AG09309 (cell line): ENCODE measurements at regions not wholly inside any gene's neighbourhood (a gene's known extent, or its start where the extent isn't known, plus 50 kb on each side); places are given as distances from the start of the nearest gene placed in this dataset.

Source experiments
- DNase-seq: peaks from one replicate; pipeline ENCODE4 v3.0.0-alpha.2; 2010; ENCODE audit warnings: low read depth
- H3K4me3 ChIP-seq: 2 replicates; pipeline ENCODE4 v1.5.1; 2011; ENCODE audit warnings: mild to moderate bottlenecking, low read depth, low read length, moderate library complexity; ENCODE audit not compliant: control insufficient read depth
- TF ChIP-seq, protein P1 (sequence below): IDR thresholded peaks from 2 replicates; pipeline ENCODE4 v1.5.1; 2011; ENCODE audit warnings: mild to moderate bottlenecking, low read depth, low read length, inconsistent platforms; ENCODE audit not compliant: insufficient read depth, control insufficient read depth; ENCODE audit errors: missing control alignments

GRCh38 chr11:130765951-130766649 lies 150.2 kb downstream of the SNX19 start:
- DNase-seq, result no peak
- TF ChIP-seq, protein P1, sequence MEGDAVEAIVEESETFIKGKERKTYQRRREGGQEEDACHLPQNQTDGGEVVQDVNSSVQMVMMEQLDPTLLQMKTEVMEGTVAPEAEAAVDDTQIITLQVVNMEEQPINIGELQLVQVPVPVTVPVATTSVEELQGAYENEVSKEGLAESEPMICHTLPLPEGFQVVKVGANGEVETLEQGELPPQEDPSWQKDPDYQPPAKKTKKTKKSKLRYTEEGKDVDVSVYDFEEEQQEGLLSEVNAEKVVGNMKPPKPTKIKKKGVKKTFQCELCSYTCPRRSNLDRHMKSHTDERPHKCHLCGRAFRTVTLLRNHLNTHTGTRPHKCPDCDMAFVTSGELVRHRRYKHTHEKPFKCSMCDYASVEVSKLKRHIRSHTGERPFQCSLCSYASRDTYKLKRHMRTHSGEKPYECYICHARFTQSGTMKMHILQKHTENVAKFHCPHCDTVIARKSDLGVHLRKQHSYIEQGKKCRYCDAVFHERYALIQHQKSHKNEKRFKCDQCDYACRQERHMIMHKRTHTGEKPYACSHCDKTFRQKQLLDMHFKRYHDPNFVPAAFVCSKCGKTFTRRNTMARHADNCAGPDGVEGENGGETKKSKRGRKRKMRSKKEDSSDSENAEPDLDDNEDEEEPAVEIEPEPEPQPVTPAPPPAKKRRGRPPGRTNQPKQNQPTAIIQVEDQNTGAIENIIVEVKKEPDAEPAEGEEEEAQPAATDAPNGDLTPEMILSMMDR, result no peak
- H3K4me3 ChIP-seq, result no peak overlapping the region

DNA sequence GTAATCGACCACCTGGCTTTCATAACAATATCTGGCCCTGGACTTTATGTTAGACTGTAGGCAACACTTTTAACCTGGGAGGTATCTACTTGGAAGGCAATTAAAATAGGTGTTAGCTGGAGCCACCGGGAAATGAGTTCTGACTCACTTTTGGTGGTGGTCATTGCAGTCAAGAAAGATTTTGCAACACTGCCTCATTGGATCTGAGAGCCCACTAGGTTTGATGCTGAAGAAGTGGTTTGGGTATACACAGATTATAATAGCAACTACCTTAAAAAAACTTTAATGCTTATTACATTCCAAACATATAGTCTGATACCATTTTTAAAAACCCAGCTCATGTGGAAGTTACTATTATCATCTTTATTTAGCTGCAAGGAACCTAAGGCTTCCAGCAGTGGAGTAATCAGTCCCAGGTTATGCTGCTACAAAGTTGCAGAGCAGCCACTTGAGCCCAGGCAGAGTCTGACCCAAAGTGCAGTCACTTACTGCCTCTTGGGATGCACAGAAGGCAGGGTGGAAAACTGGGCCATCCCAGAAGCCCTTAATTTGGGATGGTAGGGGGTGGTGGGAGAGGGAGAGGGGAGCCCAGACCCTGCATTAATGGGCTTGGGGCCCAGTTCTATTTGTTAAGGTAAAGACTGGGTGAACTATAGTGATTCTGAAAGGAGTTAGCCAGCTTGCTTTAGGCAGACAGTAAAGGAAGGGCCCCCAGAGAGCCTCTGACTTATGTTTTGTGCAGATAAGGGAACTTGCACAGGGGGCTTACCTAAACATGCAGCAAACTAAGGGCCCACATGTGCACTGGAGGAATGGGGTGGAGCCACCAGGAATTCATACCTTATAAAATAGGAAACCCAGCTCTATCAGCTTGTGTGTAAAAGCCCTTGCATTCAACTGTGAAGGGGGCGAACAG lies 149.4 kb downstream of the SNX19 start:
- no peak for DNase-seq
- TF ChIP-seq, protein P1, result no peak
- no peak overlapping the region for H3K4me3 ChIP-seq

GRCh38 chr11:130769782-130770535 lies 146.3 kb downstream of the SNX19 start:
- TF ChIP-seq, protein P1, result no peak
- H3K4me3 ChIP-seq, result no peak overlapping the region
- DNase-seq, result no peak

- TF ChIP-seq, protein P1, result no peak
- DNase-seq, result peak; percentile 52
- H3K4me3 ChIP-seq, result no peak overlapping the region
Measured at GRCh38 chr11:130771708-130772107, 144.6 kb downstream of the SNX19 start.

DNA sequence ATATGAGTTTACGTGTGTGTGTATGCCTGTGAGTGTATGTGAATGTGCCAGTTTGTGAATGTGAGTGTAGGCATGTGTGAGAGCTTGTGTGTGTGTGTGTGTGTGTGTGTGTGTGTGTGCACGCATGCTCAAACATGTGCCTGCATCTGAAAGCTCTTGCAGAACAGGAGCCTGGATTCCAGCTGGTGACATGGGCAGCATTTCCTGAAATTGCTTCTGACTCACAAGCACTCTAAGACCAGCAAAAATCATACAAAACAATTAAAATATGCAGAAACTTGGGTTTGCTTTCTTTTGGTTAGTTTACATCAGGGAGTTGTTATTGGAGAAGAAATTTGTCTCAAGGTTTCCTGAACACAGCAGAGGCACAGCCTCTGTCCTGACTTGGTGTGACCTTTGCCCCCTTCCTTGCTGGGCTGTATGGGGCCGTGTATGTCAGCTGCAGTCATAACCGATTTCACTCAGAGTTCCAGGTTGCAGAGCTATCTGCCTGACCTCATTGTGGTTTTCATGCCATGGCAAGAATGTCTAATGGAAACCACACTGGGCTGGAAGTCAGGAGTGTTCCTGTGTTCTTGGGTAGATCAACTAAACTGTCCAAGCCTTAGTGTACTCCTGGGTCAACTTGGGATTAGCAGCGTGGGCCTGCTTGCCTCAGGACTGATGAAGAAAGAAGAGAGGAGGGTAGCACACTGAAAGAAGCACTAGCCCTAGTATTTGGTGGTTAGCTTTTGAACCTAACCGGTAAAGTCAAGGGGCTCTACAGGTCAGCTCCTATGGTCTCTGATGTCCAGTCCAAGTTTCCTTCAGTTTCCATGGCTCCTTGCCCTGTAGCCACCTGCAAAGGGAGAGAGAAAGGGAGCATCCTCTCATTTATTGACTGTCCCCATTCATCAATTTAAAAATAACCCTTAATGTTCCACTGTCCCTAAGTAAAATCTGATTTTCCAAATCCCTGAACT lies 143.7 kb downstream of the SNX19 start:
- peak; percentile 90 for DNase-seq
- no peak overlapping the region for H3K4me3 ChIP-seq
- TF ChIP-seq, protein P1, result no peak
